ENCODE measurements at regions not wholly inside any gene's neighbourhood (a gene's known extent, or its start where the extent isn't known, plus 50 kb on each side); places are given as distances from the start of the nearest gene placed in this dataset.

- TF ChIP-seq CTCF (IDR thresholded peaks at IDR 0.05) = no peak
- no peak for TF ChIP-seq GABPA (IDR thresholded peaks at IDR 0.05; ENCODE audit: low read depth)
- no peak for TF ChIP-seq TAF1 (IDR thresholded peaks at IDR 0.05; ENCODE audit: borderline replicate concordance, low read depth, low read length)
- TF ChIP-seq EZH2phosphoT487 (IDR thresholded peaks at IDR 0.05; ENCODE audit: borderline replicate concordance, low read depth) = no peak
- no peak for TF ChIP-seq CHD2 (IDR thresholded peaks at IDR 0.05; ENCODE audit: low read length, partially characterized antibody)
Measured at GRCh38 chr10:3647074-3647473, 137.9 kb downstream of the KLF6 start.

Measured in SK-N-SH (cell line).